22Rv1 (cell line): ENCODE measurements at regions not wholly inside any gene's neighbourhood (a gene's known extent, or its start where the extent isn't known, plus 50 kb on each side); places are given as distances from the start of the nearest gene placed in this dataset.

Experiments
- H3K27ac ChIP-seq: fragments of 450-650 bp; 2 replicates; pipeline ENCODE4 v1.5.1; 2017
- CTCF ChIP-seq: fragments of 450-650 bp; IDR thresholded peaks from 2 replicates; pipeline ENCODE4 v1.5.1; 2017; ENCODE audit warnings: mild to moderate bottlenecking
- ZFX ChIP-seq: fragments of 450-650 bp; IDR thresholded peaks from 2 replicates; pipeline ENCODE4 v1.6.1; 2017; ENCODE audit warnings: antibody characterized with exemption, borderline replicate concordance

DNA sequence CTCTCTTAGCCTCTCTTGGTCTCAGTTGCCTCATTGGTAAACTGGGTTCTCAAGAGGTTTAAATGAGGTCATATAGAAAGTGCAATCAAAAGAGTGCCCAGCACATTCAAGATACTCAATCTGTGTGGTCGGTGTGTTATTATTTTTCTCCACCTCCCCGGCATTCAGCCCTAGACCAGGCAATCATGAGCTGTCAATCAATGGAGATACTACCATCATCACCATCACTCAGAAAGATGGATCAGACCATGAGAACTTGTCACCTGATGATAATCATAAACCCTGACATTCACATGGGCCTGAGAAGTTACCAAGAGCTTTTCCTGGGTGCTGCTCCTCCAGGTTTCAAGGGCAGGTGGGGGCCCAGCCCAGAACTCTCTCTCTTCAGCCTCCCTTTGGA is 166.1 kb downstream of the MN1 start:
- TF ChIP-seq ZFX (no peak), CTCF (no peak)
- H3K27ac ChIP-seq: no peak overlapping the region

- TF ChIP-seq CTCF (no peak), ZFX (no peak)
Measured at GRCh38 chr22:27635852-27636251, 165.7 kb downstream of the MN1 start.

DNA sequence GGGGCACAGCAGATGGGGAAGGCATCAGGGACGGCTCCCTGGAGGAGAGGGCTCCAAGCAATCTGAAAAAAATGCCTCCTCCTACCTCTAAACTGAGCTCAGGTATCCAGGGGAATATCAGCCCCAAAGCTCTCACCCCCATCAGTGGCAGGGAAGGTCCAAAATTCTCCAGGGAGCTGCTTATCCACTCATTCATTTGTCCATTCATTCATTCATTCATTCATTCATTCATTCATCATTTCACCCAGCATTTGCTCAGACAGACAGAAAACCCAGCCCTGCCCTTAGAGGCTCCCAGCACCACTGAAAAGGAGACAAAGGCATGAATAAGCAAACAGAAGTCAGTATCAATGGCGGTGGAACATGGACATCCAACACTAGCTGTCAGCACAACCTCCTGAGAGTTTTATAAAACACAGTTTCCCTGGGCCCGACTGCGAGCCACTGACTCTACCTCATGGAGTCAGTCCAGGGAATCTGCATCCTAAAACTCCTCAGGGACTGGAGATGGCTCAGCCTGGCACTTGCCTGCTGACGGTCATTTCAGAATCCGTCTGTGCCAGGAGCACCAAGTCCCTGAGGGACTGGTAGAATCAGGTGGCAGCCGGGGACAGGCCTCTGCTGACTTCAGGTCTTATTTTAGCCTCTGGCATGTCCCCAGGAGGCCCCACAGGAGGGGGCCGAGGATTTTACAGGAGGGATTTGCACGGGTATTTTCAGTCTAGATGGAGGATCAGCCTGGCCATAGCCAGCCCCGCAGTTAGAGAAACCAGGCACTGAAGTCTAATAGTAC is 164.6 kb downstream of the MN1 start:
- TF ChIP-seq CTCF (no peak), ZFX (no peak)
- H3K27ac ChIP-seq: no peak overlapping the region

More at GRCh38 chr22:27635852-27636251, 165.7 kb downstream of the MN1 start:
- no peak overlapping the region for H3K27ac ChIP-seq

DNA sequence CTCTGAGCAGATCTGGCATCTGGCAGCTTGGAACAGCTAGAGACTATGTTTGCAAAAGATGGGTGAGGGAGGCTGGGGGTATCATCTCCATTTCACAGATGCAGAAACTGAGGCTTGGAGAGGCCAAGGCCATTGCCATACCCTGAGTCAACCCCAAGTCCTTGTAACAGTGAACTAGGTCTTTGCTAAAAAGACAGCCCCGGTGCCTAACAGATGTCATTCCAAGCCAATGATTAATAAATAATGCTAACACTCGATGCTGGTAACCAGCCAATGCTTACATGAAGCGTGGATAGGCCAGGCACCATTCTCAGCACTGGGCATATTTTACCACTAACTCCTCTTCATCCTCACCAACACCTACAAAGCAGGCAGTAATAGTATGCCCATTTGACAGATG is 164.0 kb downstream of the MN1 start:
- H3K27ac ChIP-seq: no peak overlapping the region
- TF ChIP-seq ZFX (no peak), CTCF (no peak)

- H3K27ac ChIP-seq: no peak overlapping the region
- no peak for TF ChIP-seq CTCF
- TF ChIP-seq ZFX: no peak
Measured at GRCh38 chr22:27638329-27639233, 163.0 kb downstream of the MN1 start.

- no peak overlapping the region for H3K27ac ChIP-seq
- TF ChIP-seq CTCF: no peak
Measured at GRCh38 chr22:27639248-27640086, 162.1 kb downstream of the MN1 start.
